NCI-H1092 (cell line): ENCODE measurements at regions not wholly inside any gene's neighbourhood (a gene's known extent, or its start where the extent isn't known, plus 50 kb on each side); places are given as distances from the start of the nearest gene placed in this dataset.

Experiments used
- DNase-seq: peaks from one replicate; lab custom pipeline; 2025; lab: John Stamatoyannopoulos, UW

DNA sequence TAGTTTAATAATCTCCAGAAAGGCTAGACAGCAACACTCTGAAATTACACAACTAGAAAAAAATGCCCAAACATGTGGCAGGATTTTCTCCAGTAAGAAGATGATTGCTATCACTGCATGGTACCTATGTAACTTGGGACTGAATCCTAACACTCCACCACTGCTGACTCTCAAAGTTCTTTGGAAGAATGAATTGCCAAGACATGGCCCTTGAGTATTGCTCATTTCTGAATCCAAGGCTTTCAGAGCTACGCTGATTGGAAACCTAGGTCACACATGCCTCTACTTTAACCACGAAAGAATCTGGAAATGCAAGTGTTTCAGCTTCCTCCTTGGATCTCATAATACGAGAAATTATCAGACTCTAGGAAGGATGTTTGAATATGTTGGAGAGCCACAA is 167.5 kb upstream of the CELF2 start:
- no peak for DNase-seq

DNA sequence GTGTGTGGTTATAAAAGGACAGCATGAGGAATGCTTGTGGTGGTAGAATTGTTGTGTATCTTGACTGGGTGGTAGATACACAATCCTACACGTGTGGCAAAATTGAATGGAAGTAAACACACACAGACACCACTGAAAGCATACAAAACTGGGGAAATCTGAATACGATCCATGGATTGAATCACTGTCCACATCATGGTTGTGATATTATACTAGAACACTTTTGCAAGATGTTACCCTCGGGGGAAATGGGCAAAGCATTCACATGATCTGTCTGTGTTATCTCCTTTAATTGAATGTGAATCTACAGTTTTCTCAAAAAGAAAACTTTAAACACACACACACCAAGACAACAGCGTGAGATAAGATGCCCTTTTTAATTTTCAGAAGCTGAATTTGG is 165.2 kb upstream of the CELF2 start:
- no peak for DNase-seq

DNA sequence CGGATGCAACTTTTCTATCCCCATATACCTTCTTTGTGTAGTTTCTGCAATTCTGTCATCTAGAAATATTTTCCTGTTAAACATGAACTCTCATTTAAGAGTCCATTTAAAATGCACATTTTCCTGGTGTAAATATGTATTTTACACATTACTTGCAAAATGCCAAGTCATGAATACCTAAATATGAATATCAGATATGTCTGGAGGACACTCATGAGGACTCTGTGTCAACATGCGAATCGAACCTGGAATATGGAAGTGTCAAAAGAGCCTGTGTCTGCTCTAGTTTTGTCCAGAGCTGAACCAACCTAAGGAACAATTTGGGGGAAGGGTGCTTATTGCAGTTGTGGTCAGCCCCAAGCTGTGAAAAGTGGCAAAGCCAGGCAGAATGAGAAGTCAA is 163.7 kb upstream of the CELF2 start:
- no peak for DNase-seq

DNA sequence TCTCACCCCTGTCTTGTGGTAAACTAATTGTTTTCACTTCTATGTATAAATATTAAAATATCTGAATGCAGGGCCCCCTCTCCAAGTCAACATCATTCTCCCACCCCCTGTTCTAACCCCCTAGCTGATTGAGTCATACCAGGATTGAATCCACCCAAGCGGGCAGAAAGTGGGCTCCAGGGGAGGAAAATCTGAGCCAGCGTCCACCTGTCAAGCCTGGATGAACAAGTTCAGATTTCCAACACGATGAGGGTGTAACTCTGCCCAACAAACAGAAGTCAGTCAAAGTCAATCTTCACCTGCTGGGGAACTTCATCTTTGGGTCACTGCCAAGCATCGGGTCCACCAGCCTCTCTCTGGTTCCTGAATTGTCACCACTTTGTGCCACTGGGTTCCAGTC is 162.9 kb upstream of the CELF2 start:
- DNase-seq = no peak

DNA sequence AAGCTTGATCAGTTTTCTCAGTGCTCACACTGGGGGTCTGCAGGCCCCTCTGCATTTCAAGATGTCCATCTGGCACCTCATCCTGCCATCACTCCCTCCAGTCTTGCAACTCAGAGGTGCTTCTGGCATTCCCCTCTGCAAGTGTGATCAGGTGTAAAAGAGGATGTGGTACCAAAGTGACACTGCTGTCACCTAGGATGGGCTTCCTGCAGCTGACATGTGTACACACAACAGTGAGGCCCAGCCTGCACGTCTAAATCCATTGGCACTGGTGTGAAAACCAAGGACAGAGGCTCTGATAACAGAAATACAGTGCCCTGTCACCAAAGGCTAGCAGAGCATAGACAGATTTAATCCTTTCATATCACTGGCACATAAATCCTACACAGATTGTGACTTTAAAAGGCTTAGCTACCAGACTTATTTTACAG is 162.5 kb upstream of the CELF2 start:
- no peak for DNase-seq

DNA sequence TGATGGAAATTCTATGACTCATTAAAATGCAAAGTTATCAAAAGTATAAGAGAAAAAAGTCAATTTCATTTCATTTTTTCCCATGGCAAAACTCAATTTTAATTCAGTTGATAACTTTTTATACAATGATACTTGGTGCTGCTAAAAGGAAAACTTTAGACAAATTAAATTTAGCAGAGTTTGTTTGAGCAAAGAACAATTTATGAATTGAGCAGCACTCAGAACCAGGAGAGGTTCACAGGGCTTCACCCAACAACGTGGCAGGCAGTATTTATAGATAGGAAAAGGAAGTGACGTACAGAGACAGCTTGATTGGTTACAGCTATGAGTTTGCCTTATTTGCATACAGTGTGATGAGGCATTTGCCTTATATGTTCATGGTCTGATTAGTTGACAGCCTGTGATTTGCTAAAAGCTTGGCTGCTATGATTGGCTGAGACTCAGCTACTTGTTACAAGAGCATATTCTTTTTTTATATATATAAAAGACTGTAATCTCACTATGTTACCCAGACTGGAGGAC is 157.2 kb upstream of the CELF2 start:
- DNase-seq = no peak

DNA sequence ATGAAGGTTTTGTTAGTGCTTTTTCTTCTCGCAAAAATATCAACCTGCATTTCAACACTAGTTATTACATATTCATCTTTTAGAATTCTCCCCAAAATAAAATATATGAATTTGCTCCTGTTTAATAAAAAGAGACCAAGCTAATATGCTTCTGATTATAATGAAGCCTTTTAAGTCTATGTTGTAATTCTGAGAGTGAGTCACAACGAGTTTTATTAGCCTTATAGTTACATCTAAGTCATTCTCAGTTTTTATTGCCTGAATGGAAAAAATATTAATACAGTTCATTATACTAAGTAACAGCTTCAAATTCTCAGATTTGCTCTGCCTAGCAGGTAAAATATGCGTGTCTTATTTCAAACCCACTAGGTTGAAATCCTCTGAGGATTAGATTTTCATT is 152.4 kb upstream of the CELF2 start:
- no peak for DNase-seq

DNA sequence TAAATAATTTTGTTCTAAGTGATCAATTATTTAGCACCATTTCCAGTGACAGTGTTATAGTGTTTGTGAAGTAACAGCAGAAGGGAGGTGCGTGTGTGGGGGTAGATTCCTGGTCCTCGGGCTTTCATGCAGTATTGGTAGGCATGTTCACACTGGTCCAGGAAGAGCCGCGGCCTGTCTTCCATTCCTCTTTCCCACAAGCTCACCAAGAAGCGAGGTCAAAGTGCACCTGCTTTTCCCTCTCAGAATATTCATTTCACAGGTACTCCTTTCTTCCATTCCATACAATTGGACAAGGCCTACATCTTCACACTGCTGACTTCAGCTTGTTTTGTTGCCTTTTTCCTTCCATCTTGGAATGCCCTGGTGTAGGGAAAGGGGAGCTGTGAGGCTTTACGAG is 151.8 kb upstream of the CELF2 start:
- no peak for DNase-seq

DNA sequence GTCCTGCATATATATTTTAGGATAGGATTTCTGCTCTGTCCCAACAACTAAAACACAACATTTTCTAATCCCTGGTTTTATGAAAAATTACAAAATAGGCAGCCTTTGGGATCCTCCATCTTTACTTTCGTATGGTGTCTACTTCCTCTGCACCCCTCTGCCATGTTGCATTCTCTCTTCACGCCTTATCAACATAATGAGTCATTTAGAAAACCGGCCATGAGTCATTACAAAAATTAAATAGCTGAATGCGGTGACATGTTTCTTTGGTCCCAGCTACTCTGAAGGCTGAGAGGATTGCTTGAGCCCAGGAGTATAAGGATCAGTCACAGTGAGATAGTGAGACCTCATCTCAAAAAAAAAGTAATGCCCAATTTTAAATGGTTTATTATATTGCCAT is 148.1 kb upstream of the CELF2 start:
- DNase-seq = no peak

DNA sequence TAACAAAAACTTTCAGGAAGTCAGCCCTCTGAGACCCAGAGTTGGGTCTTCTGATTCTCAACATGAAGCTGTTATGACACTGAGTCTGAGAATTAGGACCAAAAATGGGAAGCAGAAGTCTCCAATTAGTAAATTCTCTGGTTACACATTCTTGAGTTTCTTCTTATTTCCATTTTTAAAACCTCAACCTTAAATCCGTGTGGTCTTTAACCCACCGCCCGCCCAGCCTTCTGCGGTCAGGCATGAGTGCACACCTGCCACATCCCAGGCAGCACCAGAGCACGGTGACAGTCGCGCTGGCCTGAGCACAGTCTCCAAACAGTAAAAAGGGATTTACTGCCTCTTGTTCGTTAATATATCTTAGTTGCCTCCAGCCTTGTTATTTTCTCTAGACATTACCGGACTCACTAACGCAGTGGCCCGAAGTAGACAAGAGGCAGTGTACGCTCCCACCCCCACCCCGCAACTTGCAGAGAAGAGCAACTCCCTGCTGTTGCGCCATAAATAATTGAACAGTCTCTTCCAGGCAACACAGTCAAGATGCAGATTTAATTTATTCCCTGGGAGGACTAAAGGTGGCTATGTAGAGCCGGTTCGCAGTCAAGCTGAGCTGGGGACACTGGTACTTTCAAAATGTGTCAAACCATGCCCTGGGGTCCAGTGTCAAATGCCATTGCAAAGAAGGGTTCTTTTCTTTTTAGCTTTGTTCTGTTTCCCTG is 147.0 kb upstream of the CELF2 start:
- DNase-seq = no peak

DNA sequence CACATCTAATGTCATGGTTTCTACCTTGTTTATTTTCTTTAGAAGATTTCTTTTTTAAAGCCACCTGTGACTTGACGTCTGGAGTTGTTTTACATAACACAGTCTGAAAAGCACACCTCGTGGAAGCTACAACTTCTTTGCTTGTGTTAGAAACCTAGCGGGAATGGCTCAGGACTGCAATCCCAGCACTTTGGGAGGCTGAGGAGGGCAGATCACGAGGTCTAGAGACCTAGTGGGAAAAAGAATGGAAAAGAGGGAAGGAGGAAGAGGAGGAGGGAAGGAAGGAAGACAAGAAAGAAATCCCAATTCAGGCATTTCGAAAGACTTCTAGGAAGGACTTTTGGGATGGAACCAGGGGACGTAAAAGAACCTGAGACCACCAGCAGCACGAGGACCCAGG is 146.3 kb upstream of the CELF2 start:
- no peak for DNase-seq

DNA sequence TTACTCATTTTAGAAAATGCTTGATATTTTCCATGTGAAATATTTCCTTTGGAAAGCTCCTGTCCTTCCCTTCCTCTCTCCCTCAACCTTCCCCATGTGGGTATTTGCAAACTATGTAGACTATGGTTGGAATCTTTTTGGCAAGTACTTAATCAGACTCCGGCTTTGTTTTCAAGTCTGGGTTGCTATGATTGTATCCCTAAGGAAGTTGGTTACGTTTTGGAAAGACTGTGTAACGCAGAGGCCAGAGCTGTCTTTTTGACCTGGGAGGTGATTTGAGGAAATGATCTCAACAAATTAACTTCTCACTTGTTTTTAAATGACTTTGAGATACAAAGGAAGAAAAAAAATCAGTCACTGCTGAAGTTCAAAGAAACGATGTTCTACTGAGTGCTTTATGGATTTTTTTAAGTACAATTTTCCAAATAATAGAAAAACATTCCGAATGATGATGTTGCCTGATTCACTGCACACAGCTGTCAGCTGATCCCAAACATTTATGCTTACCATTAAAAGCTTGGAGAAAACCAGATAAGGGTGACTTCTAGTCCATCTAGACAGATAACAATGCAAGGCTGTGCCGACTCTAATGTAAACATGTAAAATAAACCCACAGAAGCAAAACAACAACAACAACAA is 145.5 kb upstream of the CELF2 start:
- DNase-seq = no peak

DNA sequence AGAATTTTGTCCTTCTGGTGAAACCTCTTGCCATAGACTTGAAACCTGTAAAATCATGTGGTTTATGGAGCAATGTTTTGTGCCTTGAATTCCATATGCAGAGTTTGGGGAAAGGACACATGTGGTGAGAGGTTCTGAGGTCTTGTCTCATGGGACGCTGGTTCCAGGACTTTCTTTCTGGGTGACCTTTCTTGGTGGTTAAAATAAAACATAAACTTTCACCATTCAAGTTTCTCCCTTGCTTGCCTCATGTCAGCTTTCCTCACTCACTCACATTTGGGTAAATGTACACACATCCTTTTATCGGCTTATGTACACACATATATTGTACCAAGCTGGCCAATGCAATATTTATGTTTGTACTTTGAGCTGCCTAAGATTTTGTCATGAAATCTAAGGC is 144.9 kb upstream of the CELF2 start:
- DNase-seq = no peak

DNA sequence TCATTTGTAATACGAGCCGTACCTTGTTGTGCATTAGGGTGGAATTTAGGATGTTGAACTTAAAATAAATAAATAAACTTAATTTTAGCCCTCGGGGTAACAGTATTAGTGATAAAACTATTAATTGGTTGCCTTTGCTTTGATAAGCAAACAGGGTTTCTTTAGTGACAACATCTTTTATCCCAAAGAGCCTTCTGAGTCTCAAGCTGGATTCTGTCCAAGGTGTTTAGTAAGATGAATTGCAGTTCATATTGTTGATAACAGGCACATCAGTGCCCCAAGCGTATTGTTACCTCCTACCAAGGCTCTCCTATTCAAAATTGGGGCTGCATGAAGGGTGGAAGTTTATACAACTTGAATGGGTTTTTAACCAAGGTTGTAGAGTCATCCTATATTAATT is 144.4 kb upstream of the CELF2 start:
- no peak for DNase-seq

DNA sequence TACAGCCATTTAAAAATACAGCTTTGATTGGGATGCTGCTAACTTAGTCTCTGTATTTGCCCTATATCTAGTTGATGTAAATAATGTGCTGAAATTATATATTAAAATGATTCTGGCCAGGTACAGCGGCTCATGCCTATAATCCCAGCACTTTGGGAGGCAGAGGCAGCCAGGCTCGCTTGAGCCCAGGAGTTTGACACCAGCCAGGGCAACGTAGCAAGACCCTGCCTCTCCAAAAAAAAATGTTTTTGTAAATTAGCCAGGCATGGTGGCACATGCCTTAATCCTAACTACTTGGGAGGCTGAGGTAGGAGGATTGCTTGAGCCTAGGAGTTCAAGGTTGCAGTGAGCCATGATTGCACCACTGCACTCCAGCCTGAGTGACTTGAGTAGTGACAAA is 143.8 kb upstream of the CELF2 start:
- DNase-seq = no peak

DNA sequence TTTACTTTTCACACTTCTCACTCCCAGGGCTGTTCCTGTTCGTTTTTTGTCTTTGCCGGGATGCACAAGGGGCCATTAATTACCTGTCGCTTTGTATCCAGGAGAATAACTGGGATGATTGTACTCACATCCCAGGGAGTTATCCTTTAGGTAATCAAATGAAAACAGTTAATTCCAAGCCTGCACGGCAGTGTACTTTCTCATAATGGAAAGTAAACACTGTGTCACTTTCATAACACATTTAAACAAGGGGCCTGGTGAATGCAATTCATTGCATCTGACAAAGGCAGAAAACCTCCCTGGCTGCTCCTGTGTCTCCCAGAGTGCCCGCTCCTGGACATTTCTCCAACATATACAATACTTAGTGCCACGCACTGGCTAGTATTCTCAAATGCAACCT is 138.7 kb upstream of the CELF2 start:
- no peak for DNase-seq

DNA sequence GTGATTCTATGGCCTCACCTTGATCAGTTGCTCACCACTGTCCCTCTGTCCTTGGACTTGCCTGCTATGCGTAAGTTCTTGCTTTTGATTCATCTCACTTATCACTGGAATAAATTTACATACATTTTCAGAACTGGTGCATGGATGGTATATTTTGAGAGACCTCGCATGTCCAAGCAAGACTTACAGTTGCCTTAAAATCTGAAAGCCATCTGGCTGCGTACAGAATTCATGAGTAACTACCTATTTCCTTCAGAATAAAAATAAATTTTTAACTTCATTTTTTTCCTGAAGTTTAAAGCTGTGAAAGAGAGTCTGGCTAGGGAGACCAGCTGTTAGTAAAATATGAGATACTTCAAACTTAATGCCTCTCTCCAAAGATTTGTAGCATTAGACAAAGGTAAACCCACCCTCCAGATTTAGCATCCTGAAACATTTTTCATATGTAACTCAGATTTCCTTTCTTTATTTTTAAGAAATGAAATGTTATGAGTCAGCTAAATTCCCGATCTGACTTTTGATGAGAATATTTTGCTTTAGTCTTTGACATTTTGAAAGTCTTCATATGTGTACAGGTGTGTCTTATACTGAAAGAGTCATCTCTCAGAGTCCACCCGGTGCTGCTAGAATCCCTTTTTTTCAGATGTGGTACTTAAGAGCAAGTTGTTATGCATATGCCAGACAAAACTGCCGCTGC is 136.4 kb upstream of the CELF2 start:
- DNase-seq = no peak

DNA sequence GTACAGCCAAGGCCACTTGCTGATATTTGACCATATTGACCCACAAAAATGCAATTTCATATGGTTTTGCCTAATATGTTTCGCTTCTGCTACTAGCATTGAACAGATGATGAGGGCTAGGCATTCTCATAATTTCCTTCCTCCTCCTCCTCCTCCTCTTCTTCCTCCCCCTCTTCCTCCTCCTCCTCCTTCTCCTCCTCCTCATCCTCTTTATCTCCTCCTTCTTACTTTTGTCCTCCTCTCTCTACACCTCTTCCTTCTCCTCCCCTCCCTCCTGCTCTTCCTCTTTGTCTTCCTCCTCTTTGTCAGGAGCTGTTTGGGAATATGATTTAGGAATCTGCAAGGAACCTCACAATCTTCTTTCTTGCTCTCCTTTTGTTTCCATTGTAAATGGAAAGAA is 133.9 kb upstream of the CELF2 start:
- no peak for DNase-seq

DNA sequence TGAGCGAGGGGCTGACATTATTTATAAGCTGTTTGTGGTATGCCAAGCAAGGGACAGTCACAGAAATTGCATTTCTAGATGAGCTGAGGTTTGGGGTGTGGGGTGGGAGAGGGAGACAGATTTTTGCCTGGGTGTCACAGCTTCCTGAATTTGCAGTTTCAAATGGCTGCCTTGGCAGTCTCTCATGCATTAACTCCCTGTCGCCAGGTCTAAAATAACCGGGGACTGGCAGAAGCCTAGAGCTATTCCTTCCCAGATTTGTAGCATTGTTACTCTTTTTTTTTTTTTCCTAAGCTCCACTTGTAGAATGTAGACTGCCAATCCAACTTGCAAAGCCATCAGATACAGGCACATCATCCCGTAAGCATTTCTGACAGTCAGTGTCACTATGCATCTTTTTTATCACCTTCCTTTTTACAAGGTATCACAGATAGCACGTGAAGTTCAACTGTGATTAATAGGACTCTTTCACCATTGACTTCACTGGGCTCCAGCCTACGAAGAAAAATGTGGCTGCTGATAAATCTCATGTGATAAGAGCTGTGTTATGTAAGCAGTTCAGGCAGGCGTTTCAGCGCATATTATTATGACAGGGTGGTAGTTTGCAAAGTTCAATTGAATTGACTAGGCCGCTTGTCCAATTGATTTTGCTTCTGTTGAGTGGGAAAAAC is 130.7 kb upstream of the CELF2 start:
- DNase-seq = no peak

DNA sequence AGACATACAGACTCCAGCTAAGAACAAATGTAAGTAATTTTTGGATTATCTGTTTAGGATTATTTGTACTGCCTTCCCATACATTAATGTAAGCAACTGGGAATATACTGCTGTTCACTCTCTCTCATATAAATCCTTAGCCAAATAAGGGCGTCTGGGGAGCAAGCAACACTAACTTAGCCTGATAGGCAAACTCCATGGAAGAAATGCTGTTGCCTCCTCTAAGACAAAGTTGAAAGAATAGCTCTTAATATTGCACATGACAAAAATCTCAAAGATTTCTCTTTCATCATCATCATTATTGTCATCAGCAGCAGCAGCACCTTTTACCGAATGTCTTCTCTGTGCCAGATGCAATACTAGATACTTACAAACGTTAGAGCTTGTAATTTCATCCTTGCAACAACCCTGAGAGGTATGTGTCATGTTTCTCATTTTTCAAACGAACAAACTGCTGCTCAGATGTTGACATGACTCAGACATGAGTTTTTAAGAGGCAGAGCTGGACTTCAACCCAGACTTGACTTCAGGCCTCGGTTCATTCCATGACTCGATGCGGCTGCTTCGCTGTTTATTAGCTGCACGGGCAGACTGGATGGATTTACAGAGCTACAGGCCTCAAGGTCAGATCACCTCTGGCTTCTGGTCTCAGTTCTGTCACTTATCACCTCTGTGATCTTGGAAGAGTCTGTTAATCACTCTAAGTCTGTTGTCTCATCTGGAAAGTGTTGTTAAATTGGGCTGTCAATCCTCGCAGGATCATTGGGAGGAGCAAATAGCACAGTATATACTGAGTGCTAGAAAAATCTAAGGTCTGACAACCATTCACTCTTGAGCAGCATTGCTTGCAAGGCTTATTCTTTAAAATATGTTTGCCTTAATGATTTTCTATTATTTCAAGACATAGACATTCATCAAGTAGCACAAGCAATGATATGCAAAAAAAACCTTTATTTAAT is 126.3 kb upstream of the CELF2 start:
- no peak for DNase-seq

DNA sequence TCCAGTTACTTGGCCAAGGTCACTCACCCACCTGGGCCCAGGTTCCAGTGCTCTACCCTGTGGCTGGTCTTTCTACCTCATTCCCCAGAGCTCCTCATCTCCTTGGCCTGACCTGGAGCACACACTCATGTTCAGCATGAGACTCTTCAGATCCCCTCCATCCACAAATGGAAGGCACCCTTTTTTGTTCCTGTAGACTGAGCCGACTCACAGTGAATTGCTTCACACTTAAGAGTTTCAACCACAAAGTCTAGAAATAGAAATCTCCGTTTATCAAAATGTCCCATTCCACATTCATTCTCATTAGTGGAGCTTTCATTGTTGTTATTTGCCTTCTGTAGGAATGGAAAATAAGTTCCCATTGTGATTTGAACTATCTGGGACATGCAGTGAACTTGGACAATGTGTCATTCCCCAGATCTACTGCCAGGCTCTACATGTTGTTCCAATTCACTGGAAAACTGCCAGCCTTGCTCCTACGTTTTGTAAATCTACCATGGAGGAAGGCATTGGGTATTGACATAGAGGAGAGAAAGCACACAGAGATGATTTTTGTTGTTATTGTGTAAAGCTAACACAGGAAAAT is 125.3 kb upstream of the CELF2 start:
- no peak for DNase-seq
